ENCODE measurements at regions not wholly inside any gene's neighbourhood (a gene's known extent, or its start where the extent isn't known, plus 50 kb on each side); places are given as distances from the start of the nearest gene placed in this dataset.
"Not testable (repeated sequence)": the region's sequence is repeated elsewhere in the genome, so short reads cannot be mapped to it uniquely, and the experiment has no call there.

DNA sequence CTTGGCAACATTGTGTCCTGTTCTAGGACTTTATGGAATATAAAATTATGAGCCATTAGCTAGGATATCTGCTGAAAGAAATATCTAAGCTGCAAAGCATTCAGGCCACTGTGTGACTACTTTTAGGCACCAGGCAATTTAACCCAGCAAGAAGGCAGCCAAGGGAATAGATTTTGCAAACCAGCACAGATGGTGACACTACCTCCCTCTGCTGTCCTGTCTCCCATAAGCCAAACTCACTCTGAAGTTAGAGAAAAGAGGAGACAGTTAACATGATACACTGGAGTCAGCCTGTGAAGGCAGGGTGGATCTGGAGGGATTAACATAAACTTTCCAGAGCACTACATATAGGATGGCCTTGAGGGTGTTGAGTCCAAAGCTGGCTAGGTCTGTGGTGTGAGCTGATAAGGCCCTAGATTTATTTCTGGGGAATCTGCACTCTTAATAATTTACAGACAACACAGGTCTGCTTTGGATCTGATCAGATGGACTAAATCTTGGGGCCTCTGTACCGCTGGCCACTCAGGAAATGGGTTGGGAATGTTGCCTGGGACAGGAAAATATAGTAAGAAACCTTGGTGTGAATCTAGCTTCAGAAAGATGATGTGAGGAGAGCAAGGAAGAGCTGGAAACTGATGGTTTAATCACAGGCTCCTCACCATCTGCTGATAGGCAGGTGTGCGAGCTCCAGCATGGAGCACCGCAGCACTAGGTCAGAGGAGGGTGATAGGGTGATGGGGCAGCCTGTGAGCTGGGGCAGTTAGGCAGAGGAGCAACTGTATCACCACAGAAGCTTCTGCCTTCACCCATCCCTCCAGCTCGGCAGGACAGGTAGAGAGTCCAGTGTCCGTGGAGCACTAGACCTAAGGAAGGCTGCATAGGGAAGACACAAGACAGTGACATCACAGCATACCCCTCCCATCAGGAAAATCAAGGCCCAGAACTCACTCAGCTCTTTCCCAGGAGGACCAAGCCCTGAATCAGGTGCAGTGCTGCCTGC lies 229.9 kb upstream of the PRSS1 start:
- BruUV-seq (replicated peaks) = no TSS peak
- Histone ChIP-seq H2AFZ (no peak overlapping the region), H3K79me2 (ENCODE audit: low read depth) (no peaks in the 10 kb centered on the region), H3K4me1 (replicated peaks; ENCODE audit: insufficient read depth) (peaks cover 37% of the 10 kb centered on the region), H3K4me2 (no peak overlapping the region), H3K9me3 (ENCODE audit: insufficient read depth, low read depth) (no peaks in the 10 kb centered on the region), H3F3A (ENCODE audit: insufficient read depth, low read depth) (peaks cover 10% of the 10 kb centered on the region), H3K27me3 (ENCODE audit: insufficient read depth, low read depth) (no peaks in the 10 kb centered on the region), H3K4me3 (no peak overlapping the region), H3K27ac (no peak overlapping the region), H3K36me3 (ENCODE audit: low read depth) (no peaks in the 10 kb centered on the region), H3K9me2 (ENCODE audit: insufficient read depth) (no peaks in the 10 kb centered on the region), H4K20me1 (ENCODE audit: insufficient read depth) (no peaks in the 10 kb centered on the region)
- CTCF ChIA-PET = interaction anchor here (0.6 to 1.4 kb wide), 5 partner anchors 13 to 196 kb away, joined by 3 to 13 read pairs (median 4); no protein-coding TSS in a partner anchor
- DNase-seq = no peak
- intact Hi-C loops (cut with micrococcal nuclease; ENCODE audit: unreplicated experiment) = loop anchor here (5.0 kb wide), 3 partner anchors 83 to 488 kb away; no protein-coding TSS in a partner anchor
- TF ChIP-seq, protein P1, sequence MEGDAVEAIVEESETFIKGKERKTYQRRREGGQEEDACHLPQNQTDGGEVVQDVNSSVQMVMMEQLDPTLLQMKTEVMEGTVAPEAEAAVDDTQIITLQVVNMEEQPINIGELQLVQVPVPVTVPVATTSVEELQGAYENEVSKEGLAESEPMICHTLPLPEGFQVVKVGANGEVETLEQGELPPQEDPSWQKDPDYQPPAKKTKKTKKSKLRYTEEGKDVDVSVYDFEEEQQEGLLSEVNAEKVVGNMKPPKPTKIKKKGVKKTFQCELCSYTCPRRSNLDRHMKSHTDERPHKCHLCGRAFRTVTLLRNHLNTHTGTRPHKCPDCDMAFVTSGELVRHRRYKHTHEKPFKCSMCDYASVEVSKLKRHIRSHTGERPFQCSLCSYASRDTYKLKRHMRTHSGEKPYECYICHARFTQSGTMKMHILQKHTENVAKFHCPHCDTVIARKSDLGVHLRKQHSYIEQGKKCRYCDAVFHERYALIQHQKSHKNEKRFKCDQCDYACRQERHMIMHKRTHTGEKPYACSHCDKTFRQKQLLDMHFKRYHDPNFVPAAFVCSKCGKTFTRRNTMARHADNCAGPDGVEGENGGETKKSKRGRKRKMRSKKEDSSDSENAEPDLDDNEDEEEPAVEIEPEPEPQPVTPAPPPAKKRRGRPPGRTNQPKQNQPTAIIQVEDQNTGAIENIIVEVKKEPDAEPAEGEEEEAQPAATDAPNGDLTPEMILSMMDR (conservative IDR thresholded peaks at IDR 0.05) = no peak
- no peak for TF ChIP-seq EZH2 (IDR thresholded peaks at IDR 0.05; ENCODE audit: low read depth)
- POLR2A ChIA-PET (ENCODE audit: unreplicated experiment) = no interaction called here

DNA sequence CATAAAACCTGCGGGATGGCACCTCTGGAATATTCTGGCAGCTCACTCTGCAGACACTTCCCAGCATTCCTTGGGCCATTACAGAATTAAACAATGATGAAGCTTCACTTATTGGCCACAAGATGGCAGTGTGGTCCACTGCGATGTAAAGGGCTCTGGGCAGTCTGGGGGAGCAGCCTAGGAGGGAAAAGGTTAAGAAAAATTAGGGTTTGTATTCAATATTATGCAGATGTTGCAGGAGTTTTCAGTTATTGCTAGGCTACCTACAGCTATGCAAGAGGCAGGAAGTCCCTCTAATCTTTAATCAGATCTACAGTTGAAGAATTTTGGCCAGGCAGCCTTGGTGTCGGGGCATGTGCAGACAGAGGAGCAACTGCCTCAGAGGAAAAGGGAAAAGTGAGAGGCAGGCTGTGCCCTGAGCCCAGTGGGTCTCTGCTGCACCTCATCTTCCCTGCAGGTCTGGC lies 233.2 kb upstream of the PRSS1 start:
- peak overlapping the region; percentile 35 for H3K4me2 ChIP-seq

DNA sequence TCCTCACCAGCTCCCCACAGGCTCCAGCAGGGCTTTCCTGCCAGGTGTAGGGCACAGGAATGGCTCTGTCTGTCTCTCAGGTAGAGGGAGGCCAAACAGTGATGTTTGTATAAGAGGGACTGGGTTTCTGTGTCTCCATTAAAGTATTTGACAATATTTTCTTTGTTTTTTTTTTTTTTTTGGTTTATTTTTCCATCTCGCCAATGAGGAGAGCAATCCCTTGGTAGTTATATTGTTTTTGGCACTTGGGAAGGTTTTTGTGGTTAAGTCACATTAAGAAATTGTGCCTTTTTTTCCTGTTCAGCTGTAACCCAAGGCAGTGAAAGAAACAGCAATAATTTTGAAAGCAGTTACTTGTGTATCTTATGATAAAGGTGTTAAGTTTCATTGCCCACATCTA lies 234.6 kb upstream of the PRSS1 start:
- H3K4me3 ChIP-seq; BruUV-seq (replicated peaks); H3K36me3 ChIP-seq (ENCODE audit: low read depth); H4K20me1 ChIP-seq (ENCODE audit: insufficient read depth); H3K9me2 ChIP-seq (ENCODE audit: insufficient read depth); H3F3A ChIP-seq (ENCODE audit: insufficient read depth, low read depth); H3K9me3 ChIP-seq (ENCODE audit: insufficient read depth, low read depth); H2AFZ ChIP-seq; H3K27me3 ChIP-seq (ENCODE audit: insufficient read depth, low read depth); H3K79me2 ChIP-seq (ENCODE audit: low read depth): not testable (repeated sequence)
- H3K4me1 ChIP-seq (replicated peaks; ENCODE audit: insufficient read depth) = peaks cover 48% of the 10 kb centered on the region
- H3K4me2 ChIP-seq = peak overlapping the region; percentile 10
- ChIA-PET CTCF (interaction anchor here (0.7 to 1.7 kb wide), 3 partner anchors 11 to 36 kb away, joined by 4 to 7 read pairs (median 5); no protein-coding TSS in a partner anchor), POLR2A (ENCODE audit: unreplicated experiment) (interaction anchor here (0.6 kb wide), 1 partner anchor 341 kb away, joined by 4 read pairs; no protein-coding TSS in a partner anchor)
- peak; percentile 19 to 72 for DNase-seq
- intact Hi-C loops (cut with micrococcal nuclease; ENCODE audit: unreplicated experiment) = loop anchor here (5.0 kb wide), 3 partner anchors 88 to 493 kb away; no protein-coding TSS in a partner anchor
- H3K27ac ChIP-seq = peak overlapping the region; percentile 79

More for the DNA sequence above, 233.2 kb upstream of the PRSS1 start:
- Histone ChIP-seq H3K36me3 (ENCODE audit: low read depth) (no peaks in the 10 kb centered on the region), H3K4me1 (replicated peaks; ENCODE audit: insufficient read depth) (peaks cover 48% of the 10 kb centered on the region), H3K27me3 (ENCODE audit: insufficient read depth, low read depth) (no peaks in the 10 kb centered on the region), H3F3A (ENCODE audit: insufficient read depth, low read depth) (peaks cover 10% of the 10 kb centered on the region), H3K9me2 (ENCODE audit: insufficient read depth) (no peaks in the 10 kb centered on the region), H3K9me3 (ENCODE audit: insufficient read depth, low read depth) (no peaks in the 10 kb centered on the region), H3K79me2 (ENCODE audit: low read depth) (no peaks in the 10 kb centered on the region), H3K4me3 (no peak overlapping the region), H2AFZ (peak overlapping the region; percentile 34; the same call in 1 of the 2 replicates), H3K27ac (peak overlapping the region; percentile 79), H4K20me1 (ENCODE audit: insufficient read depth) (no peaks in the 10 kb centered on the region)
- BruUV-seq (replicated peaks) = no TSS peak
- DNase-seq = peak; percentile 72 to 87
- ChIA-PET CTCF (interaction anchor here (0.7 to 2.4 kb wide), 13 partner anchors 9 to 540 kb away, joined by 3 to 14 read pairs (median 3); no protein-coding TSS in a partner anchor), POLR2A (ENCODE audit: unreplicated experiment) (interaction anchor here (0.6 kb wide), 1 partner anchor 8 kb away, joined by 6 read pairs; no protein-coding TSS in a partner anchor)
- no peak for TF ChIP-seq EZH2 (IDR thresholded peaks at IDR 0.05; ENCODE audit: low read depth)
- TF ChIP-seq, protein P1 (conservative IDR thresholded peaks at IDR 0.05) = peak; percentile 97
- intact Hi-C loops (cut with micrococcal nuclease; ENCODE audit: unreplicated experiment) = loop anchor here (1.0 to 5.0 kb wide), 11 partner anchors 19 to 491 kb away; no protein-coding TSS in a partner anchor

Data from PC-9 (cell line).